ENCODE measurements at regions not wholly inside any gene's neighbourhood (a gene's known extent, or its start where the extent isn't known, plus 50 kb on each side); places are given as distances from the start of the nearest gene placed in this dataset.

- no peak for DNase-seq (ENCODE audit: low spot score)
These were observed 130.6 kb downstream of the SMAD6 start for GRCh38 chr15:66832664-66833063.

GRCh38 chr15:66833371-66833770 is 131.3 kb downstream of the SMAD6 start:
- no peak for DNase-seq (ENCODE audit: low spot score)

- DNase-seq (ENCODE audit: low spot score) = no peak
These were observed 131.8 kb downstream of the SMAD6 start for GRCh38 chr15:66833803-66834202.

GRCh38 chr15:66834881-66835878 is 133.1 kb downstream of the SMAD6 start:
- no peak for DNase-seq (ENCODE audit: low spot score)

GRCh38 chr15:66836231-66837030 is 134.4 kb downstream of the SMAD6 start:
- no peak for DNase-seq (ENCODE audit: low spot score)

GRCh38 chr15:66838202-66838601 is 136.2 kb downstream of the SMAD6 start:
- no peak for DNase-seq (ENCODE audit: low spot score)

- no peak for DNase-seq (ENCODE audit: low spot score)
These were observed 136.7 kb downstream of the SMAD6 start for GRCh38 chr15:66838671-66839239.

- DNase-seq (ENCODE audit: low spot score) = no peak
These were observed 137.6 kb downstream of the SMAD6 start for GRCh38 chr15:66839506-66840112.

- no peak for DNase-seq (ENCODE audit: low spot score)
These were observed 138.8 kb downstream of the SMAD6 start for GRCh38 chr15:66840615-66841390.

- peak; percentile 88 for DNase-seq (ENCODE audit: low spot score)
These were observed 140.1 kb downstream of the SMAD6 start for GRCh38 chr15:66841953-66842681.

GRCh38 chr15:66842710-66843441 is 140.8 kb downstream of the SMAD6 start:
- peak; percentile 67 for DNase-seq (ENCODE audit: low spot score)

- DNase-seq (ENCODE audit: low spot score) = no peak
These were observed 141.5 kb downstream of the SMAD6 start for GRCh38 chr15:66843581-66843980.

- DNase-seq (ENCODE audit: low spot score) = no peak
These were observed 142.2 kb downstream of the SMAD6 start for GRCh38 chr15:66844041-66844746.

- no peak for DNase-seq (ENCODE audit: low spot score)
These were observed 142.7 kb downstream of the SMAD6 start for GRCh38 chr15:66844747-66845145.

GRCh38 chr15:66845266-66845785 is 143.3 kb downstream of the SMAD6 start:
- no peak for DNase-seq (ENCODE audit: low spot score)

GRCh38 chr15:66846031-66846430 is 144.0 kb downstream of the SMAD6 start:
- no peak for DNase-seq (ENCODE audit: low spot score)

- no peak for DNase-seq (ENCODE audit: low spot score)
These were observed 144.8 kb downstream of the SMAD6 start for GRCh38 chr15:66846811-66847210.

- no peak for DNase-seq (ENCODE audit: low spot score)
These were observed 145.5 kb downstream of the SMAD6 start for GRCh38 chr15:66847565-66847991.

- no peak for DNase-seq (ENCODE audit: low spot score)
These were observed 146.1 kb downstream of the SMAD6 start for GRCh38 chr15:66848116-66848515.

All from mucosa of gallbladder (tissue), 1 donor.